SU-DHL-6 (cell line): ENCODE measurements at regions not wholly inside any gene's neighbourhood (a gene's known extent, or its start where the extent isn't known, plus 50 kb on each side); places are given as distances from the start of the nearest gene placed in this dataset.

ENCODE experiments used
- H2AFZ ChIP-seq: fragments of 200-600 bp; sonication (generic); 2 replicates; pipeline ENCODE4 v1.6.1; 2014; ENCODE audit warnings: low read depth, mild to moderate bottlenecking, moderate library complexity, mixed read lengths, antibody characterized with exemption, low read length; ENCODE audit not compliant: severe bottlenecking
- H3F3A ChIP-seq: fragments of 200-600 bp; shearing (Covaris generic); 2 replicates; pipeline ENCODE4 v1.6.0; 2016; ENCODE audit warnings: antibody characterized with exemption, mild to moderate bottlenecking; ENCODE audit not compliant: insufficient read depth
- H3K27ac ChIP-seq: fragments of 200-600 bp; sonication (generic); 2 replicates; pipeline ENCODE4 v1.5.1; 2016; ENCODE audit warnings: low read depth, mild to moderate bottlenecking, low read length, moderate library complexity, mixed read lengths
- H3K27me3 ChIP-seq: fragments of 200-600 bp; sonication (generic), shearing (Covaris generic); 2 replicates; pipeline ENCODE4 v1.6.0; 2014; ENCODE audit warnings: mild to moderate bottlenecking, low read length
- H3K36me3 ChIP-seq: fragments of 200-600 bp; sonication (generic); 2 replicates; pipeline ENCODE4 v1.6.1; 2014; ENCODE audit warnings: mild to moderate bottlenecking, low read length, mixed read lengths
- H3K4me2 ChIP-seq: fragments of 300-600, 200-600 bp; shearing (Covaris generic), sonication (generic); 2 replicates; pipeline ENCODE4 v1.6.0; 2014; ENCODE audit warnings: low read length, low read depth, mild to moderate bottlenecking; ENCODE audit not compliant: poor library complexity, severe bottlenecking
- H3K4me3 ChIP-seq: fragments of 200-600 bp; sonication (generic); 2 replicates; pipeline ENCODE4 v1.5.1; 2014; ENCODE audit warnings: antibody characterized with exemption, low read length, mild to moderate bottlenecking, mixed read lengths; ENCODE audit not compliant: insufficient read depth, poor library complexity, severe bottlenecking
- H3K79me2 ChIP-seq: fragments of 200-600 bp; sonication (generic); 2 replicates; pipeline ENCODE4 v1.6.1; 2014; ENCODE audit warnings: mild to moderate bottlenecking, low read length, moderate library complexity; ENCODE audit not compliant: insufficient read depth
- H3K9ac ChIP-seq: fragments of 200-600 bp; sonication (generic); 2 replicates; pipeline ENCODE4 v1.7.0; 2014; ENCODE audit warnings: mild to moderate bottlenecking, low read length
- H3K9me2 ChIP-seq: fragments of 200-600 bp; sonication (generic); replicated peaks from 2 replicates; pipeline ENCODE4 v1.6.1; 2014; ENCODE audit warnings: low read length; ENCODE audit not compliant: insufficient read depth
- H3K9me3 ChIP-seq: fragments of 200-600 bp; sonication (generic); 2 replicates; pipeline ENCODE4 v1.6.1; 2014; ENCODE audit warnings: low read length, mixed read lengths; ENCODE audit not compliant: insufficient read depth
- H4K20me1 ChIP-seq: fragments of 200-600 bp; sonication (generic); 2 replicates; pipeline ENCODE4 v1.6.1; 2014; ENCODE audit warnings: low read depth, mild to moderate bottlenecking, antibody characterized with exemption, low read length, moderate library complexity, mixed read lengths
- CTCF ChIP-seq: fragments of 200-600 bp; sonication (generic); IDR thresholded peaks from one replicate; pipeline ENCODE4 v1.5.1; 2017; ENCODE audit warnings: antibody characterized with exemption, mild to moderate bottlenecking, low read length, moderate library complexity; ENCODE audit not compliant: insufficient read depth, poor library complexity, severe bottlenecking
- EZH2phosphoT487 ChIP-seq: fragments of 200-600 bp; sonication (generic), shearing (Covaris generic); conservative IDR thresholded peaks from 2 replicates; pipeline ENCODE4 v1.6.1; 2018; ENCODE audit warnings: mild to moderate bottlenecking, antibody characterized with exemption, low read length, moderate library complexity, mixed read lengths

- H3K27me3 ChIP-seq: no peaks in the 10 kb centered on the region
- no peaks in the 10 kb centered on the region for H3K36me3 ChIP-seq
- H3F3A ChIP-seq: no peaks in the 10 kb centered on the region
- H3K79me2 ChIP-seq: no peaks in the 10 kb centered on the region
- no peak overlapping the region for H3K9ac ChIP-seq
- no peaks in the 10 kb centered on the region for H3K9me3 ChIP-seq
- no peak for TF ChIP-seq EZH2phosphoT487
- TF ChIP-seq CTCF: no peak
- no peaks in the 10 kb centered on the region for H3K9me2 ChIP-seq
- H2AFZ ChIP-seq: no peak overlapping the region
- H4K20me1 ChIP-seq: no peaks in the 10 kb centered on the region
- no peak overlapping the region for H3K4me2 ChIP-seq
- H3K27ac ChIP-seq: no peak overlapping the region
- no peak overlapping the region for H3K4me3 ChIP-seq
Observed at GRCh38 chr1:193680247-193680923, 494.0 kb upstream of the B3GALT2 start.

- Histone ChIP-seq H3K9me3 (no peaks in the 10 kb centered on the region), H3K4me2 (no peak overlapping the region), H3K36me3 (no peaks in the 10 kb centered on the region), H3K9ac (no peak overlapping the region), H3K4me3 (no peak overlapping the region), H3K9me2 (no peaks in the 10 kb centered on the region), H3K79me2 (no peaks in the 10 kb centered on the region), H3K27ac (no peak overlapping the region), H4K20me1 (no peaks in the 10 kb centered on the region), H2AFZ (peak overlapping the region; percentile 69), H3K27me3 (no peaks in the 10 kb centered on the region), H3F3A (no peaks in the 10 kb centered on the region)
- no peak for TF ChIP-seq CTCF
- no peak for TF ChIP-seq EZH2phosphoT487
Observed at GRCh38 chr1:193677874-193678273, 491.5 kb upstream of the B3GALT2 start.

GRCh38 chr1:193676996-193677549 lies 490.7 kb upstream of the B3GALT2 start:
- H2AFZ ChIP-seq: no peak overlapping the region
- H3K9me3 ChIP-seq: no peaks in the 10 kb centered on the region
- H4K20me1 ChIP-seq: no peaks in the 10 kb centered on the region
- no peaks in the 10 kb centered on the region for H3F3A ChIP-seq
- H3K4me3 ChIP-seq: no peak overlapping the region
- no peak overlapping the region for H3K27ac ChIP-seq
- no peak overlapping the region for H3K4me2 ChIP-seq
- TF ChIP-seq CTCF (no peak), EZH2phosphoT487 (no peak)
- no peaks in the 10 kb centered on the region for H3K79me2 ChIP-seq
- H3K9ac ChIP-seq: no peak overlapping the region
- H3K9me2 ChIP-seq: no peaks in the 10 kb centered on the region
- H3K27me3 ChIP-seq: no peaks in the 10 kb centered on the region
- no peaks in the 10 kb centered on the region for H3K36me3 ChIP-seq
